ENCODE measurements at regions not wholly inside any gene's neighbourhood (a gene's known extent, or its start where the extent isn't known, plus 50 kb on each side); places are given as distances from the start of the nearest gene placed in this dataset.

GRCh38 chr3:170768334-170768801 is 101.6 kb downstream of the RPL22L1 start:
- no peak for TF ChIP-seq CTCF (IDR thresholded peaks at IDR 0.05)
- TF ChIP-seq POLR2AphosphoS5 (IDR thresholded peaks at IDR 0.05), result no peak
- TF ChIP-seq POLR2A (IDR thresholded peaks at IDR 0.05; ENCODE audit: low read depth), result no peak

Data from esophagus muscularis mucosa (tissue), 3 donors.